ENCODE measurements at regions not wholly inside any gene's neighbourhood (a gene's known extent, or its start where the extent isn't known, plus 50 kb on each side); places are given as distances from the start of the nearest gene placed in this dataset.
"Not testable (repeated sequence)": the region's sequence is repeated elsewhere in the genome, so short reads cannot be mapped to it uniquely, and the experiment has no call there.

DNA sequence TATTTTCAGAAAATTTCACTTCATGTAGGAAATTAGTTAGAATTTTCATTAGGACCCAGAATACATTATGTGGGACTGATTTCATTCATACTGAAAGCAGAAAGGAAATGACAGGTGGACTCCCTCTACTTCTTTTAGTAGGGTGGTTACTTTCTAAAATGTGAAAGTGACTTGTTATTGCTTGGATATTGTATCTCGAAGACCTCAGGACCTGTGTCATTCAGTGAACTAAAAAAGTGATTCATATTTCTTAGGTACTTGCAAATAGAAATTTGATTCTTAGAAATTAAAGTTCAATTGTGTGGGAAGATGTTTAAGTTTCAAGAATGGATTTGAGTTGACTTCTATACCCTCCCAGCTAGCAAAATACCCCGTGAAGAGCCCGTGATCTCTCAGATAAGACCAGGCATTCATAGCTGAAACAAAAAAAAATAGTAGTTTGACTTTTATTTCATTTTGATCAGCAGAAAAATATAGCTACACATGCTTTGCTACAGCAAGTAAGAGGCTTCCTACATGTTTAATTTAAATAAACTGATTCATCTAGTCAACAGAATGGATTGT, 1037.1 kb downstream of the GATA3 start:
- no peak for DNase-seq (ENCODE audit: low read depth in 2 of 2)

GRCh38 chr10:9096288-9096687, 1041.8 kb downstream of the GATA3 start:
- DNase-seq (ENCODE audit: low read depth in 2 of 2) = no peak

GRCh38 chr10:9097206-9097990, 1042.9 kb downstream of the GATA3 start:
- no peak for DNase-seq (ENCODE audit: low read depth in 2 of 2)

- DNase-seq (ENCODE audit: low read depth in 2 of 2) = no peak
These were observed 1043.5 kb downstream of the GATA3 start for GRCh38 chr10:9097991-9098306.

- no peak for DNase-seq (ENCODE audit: low read depth in 2 of 2)
These were observed 1047.5 kb downstream of the GATA3 start for GRCh38 chr10:9102026-9102425.

- DNase-seq (ENCODE audit: low read depth in 2 of 2) = no peak
These were observed 1048.8 kb downstream of the GATA3 start for GRCh38 chr10:9103301-9103700.

GRCh38 chr10:9111976-9112375, 1057.5 kb downstream of the GATA3 start:
- no peak for DNase-seq (ENCODE audit: low read depth in 2 of 2)

GRCh38 chr10:9126728-9127127, 1072.2 kb downstream of the GATA3 start:
- no peak for DNase-seq (ENCODE audit: low read depth in 2 of 2)

DNA sequence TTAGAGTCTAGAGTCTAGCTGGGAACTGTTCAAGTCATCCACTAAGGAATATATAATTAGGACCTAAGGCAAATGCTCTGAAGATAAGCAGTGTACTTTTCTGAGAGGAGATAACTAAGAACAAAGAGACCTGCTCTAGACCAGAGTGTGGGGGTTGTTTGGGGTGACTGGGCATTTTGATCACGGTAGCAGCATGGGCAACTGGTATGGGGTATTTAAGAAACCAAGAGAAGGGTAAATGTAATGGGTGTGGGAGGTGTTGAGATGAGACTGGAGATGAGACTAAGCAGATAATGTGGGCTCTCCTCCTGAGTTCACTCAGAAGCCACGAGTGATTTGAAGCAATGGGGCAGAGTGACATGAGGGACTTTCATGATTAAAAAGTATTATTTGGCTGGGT, 1082.9 kb downstream of the GATA3 start:
- DNase-seq (ENCODE audit: low read depth in 2 of 2) = no peak

DNA sequence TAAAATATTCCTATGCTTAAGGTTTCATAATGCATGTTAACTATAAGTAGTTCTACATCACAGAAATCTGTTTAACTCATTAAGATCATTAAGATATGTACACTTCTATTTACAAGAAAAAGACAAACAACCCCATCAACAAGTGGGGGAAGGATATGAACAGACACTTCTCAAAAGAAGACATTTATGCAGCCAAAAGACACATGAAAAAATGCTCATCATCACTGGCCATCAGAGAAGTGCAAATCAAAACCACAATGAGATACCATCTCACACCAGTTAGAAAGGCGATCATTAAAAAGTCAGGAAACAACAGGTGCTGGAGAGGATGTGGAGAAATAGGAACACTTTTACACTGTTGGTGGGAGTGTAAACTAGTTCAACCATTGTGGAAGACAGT, 1084.3 kb downstream of the GATA3 start:
- DNase-seq (ENCODE audit: low read depth in 2 of 2) = not testable (repeated sequence)

GRCh38 chr10:9140373-9140772, 1085.9 kb downstream of the GATA3 start:
- DNase-seq (ENCODE audit: low read depth in 2 of 2) = no peak

- no peak for DNase-seq (ENCODE audit: low read depth in 2 of 2)
These were observed 1093.0 kb downstream of the GATA3 start for GRCh38 chr10:9147475-9147874.

GRCh38 chr10:9149134-9149533, 1094.6 kb downstream of the GATA3 start:
- no peak for DNase-seq (ENCODE audit: low read depth in 2 of 2)

DNA sequence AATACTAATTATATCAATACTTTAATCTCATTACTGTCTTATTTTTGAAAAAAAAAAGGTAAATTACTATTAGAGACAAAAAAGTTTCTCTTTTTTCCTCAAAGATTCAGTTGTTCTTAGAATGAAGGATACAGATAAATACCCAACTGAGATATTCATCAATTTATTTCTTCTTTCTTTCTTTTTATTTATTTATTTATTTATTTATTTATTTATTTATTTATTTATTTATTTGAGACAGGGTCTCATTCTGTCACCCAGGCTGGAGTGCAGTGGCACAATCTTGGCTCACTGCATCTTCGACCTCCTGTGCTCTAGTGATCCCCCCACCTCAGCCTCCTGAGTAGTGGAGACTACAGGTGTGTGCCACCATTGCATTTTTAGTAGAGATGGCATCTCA, 1098.6 kb downstream of the GATA3 start:
- DNase-seq (ENCODE audit: low read depth in 2 of 2) = not testable (repeated sequence)

- DNase-seq (ENCODE audit: low read depth in 2 of 2) = no peak
These were observed 1103.2 kb downstream of the GATA3 start for GRCh38 chr10:9157656-9158055.

GRCh38 chr10:9158675-9159074, 1104.2 kb downstream of the GATA3 start:
- no peak for DNase-seq (ENCODE audit: low read depth in 2 of 2)

DNA sequence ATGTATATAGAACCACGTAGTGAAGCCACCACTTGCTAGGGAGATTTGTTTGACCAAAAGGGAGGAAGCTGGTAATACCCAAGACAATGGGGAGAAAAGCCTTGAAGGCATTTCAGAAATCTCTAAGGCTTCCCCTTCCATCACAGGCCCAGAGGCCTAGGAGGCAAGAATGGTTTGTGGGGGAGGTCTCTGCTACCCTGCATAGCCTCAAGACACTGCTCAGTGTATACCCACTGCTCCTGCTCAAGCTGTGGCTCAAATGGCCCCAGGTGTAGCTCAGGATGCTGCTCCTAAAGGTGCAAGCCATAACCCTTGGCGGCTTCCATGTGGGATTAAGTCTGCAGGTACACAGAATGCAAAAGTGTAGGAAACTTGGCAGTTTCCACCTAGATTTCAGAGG, 1105.8 kb downstream of the GATA3 start:
- DNase-seq (ENCODE audit: low read depth in 2 of 2) = no peak

GRCh38 chr10:9163699-9164098, 1109.2 kb downstream of the GATA3 start:
- no peak for DNase-seq (ENCODE audit: low read depth in 2 of 2)

GRCh38 chr10:9166770-9167169, 1112.3 kb downstream of the GATA3 start:
- no peak for DNase-seq (ENCODE audit: low read depth in 2 of 2)

DNA sequence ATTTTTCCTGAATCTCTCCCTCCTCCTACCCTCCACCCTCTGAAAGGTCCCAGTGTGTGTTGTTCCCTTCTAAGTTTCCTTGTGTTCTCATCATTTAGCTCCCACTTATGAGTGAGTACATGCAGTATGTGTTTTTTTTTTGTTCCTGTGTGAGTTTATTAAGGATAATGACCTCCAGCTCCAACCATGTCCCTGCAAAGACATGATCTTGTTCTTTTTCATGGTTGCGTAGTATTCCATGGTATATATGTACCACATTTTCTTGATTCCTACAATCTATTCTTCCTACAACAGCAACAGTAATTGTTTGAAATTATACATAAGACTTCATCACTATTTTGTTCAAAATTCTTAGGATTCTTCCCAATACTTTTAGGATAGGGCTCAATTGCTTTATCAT, 1117.8 kb downstream of the GATA3 start:
- no peak for DNase-seq (ENCODE audit: low read depth in 2 of 2)

DNA sequence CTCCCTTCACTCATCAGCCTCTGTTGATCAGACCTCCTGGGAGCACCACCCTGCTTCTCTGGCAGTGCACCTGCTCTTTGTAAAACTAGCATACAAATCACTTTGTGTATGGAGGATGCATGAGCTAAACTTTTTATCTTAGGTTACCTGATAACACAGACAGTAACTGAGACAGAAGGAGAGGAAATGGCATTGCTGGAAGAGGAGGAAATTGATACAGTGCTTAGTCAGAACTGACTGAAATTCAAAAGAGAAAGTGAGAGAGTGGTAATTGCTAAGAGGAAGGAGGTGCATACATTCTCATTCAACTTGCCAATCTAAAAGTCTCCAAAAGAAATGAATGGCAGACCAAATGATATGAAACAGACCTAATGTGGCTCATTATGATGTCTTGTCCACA, 1120.7 kb downstream of the GATA3 start:
- no peak for DNase-seq (ENCODE audit: low read depth in 2 of 2)

- not testable (repeated sequence) for DNase-seq (ENCODE audit: low read depth in 2 of 2)
These were observed 1128.9 kb downstream of the GATA3 start for GRCh38 chr10:9183197-9183880.
